Endothelial cell of umbilical vein (primary cell): ENCODE measurements at regions not wholly inside any gene's neighbourhood (a gene's known extent, or its start where the extent isn't known, plus 50 kb on each side); places are given as distances from the start of the nearest gene placed in this dataset.

ENCODE experiments used
- EZH2 ChIP-seq: IDR thresholded peaks from 2 replicates; pipeline ENCODE4 v1.6.1; 2012; ENCODE audit warnings: borderline replicate concordance, low read depth, mild to moderate bottlenecking, moderate library complexity, low read length, inconsistent platforms; ENCODE audit not compliant: severe bottlenecking
- JUN ChIP-seq: IDR thresholded peaks from 2 replicates; pipeline ENCODE4 v1.6.1; 2011; ENCODE audit warnings: borderline replicate concordance, low read depth; ENCODE audit not compliant: insufficient read length, insufficient read depth
- POLR2A ChIP-seq: IDR thresholded peaks from 2 replicates; pipeline ENCODE4 v1.6.1; 2012; ENCODE audit warnings: low read depth, mild to moderate bottlenecking, control low read depth, low read length
- TF ChIP-seq, protein P1 (sequence below), 2 donors: IDR thresholded peaks; 1 replicate in 1 of 2; 2 replicates in 1 of 2; pipeline ENCODE4 v1.5.1; 2011; ENCODE audit warnings: low read length in 2 of 2, mild to moderate bottlenecking in 2 of 2, moderate library complexity in 2 of 2, control low read depth in 1 of 2, inconsistent platforms in 1 of 2, low read depth in 1 of 2; ENCODE audit not compliant: insufficient read depth in 1 of 2; ENCODE audit errors: extremely low read depth in 1 of 2
- TF ChIP-seq, protein P2 (sequence below): IDR thresholded peaks from 2 replicates; pipeline ENCODE4 v1.6.1; 2011; ENCODE audit not compliant: insufficient read depth, insufficient read length

GRCh38 chr11:70637949-70638583, 239.7 kb downstream of the CTTN start:
- no peak for TF ChIP-seq JUN
- TF ChIP-seq, protein P1, sequence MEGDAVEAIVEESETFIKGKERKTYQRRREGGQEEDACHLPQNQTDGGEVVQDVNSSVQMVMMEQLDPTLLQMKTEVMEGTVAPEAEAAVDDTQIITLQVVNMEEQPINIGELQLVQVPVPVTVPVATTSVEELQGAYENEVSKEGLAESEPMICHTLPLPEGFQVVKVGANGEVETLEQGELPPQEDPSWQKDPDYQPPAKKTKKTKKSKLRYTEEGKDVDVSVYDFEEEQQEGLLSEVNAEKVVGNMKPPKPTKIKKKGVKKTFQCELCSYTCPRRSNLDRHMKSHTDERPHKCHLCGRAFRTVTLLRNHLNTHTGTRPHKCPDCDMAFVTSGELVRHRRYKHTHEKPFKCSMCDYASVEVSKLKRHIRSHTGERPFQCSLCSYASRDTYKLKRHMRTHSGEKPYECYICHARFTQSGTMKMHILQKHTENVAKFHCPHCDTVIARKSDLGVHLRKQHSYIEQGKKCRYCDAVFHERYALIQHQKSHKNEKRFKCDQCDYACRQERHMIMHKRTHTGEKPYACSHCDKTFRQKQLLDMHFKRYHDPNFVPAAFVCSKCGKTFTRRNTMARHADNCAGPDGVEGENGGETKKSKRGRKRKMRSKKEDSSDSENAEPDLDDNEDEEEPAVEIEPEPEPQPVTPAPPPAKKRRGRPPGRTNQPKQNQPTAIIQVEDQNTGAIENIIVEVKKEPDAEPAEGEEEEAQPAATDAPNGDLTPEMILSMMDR (IDR thresholded peaks at IDR 0.05; ENCODE audit: extremely low read depth in 1 of 2, insufficient read depth in 1 of 2, low read depth in 1 of 2, low read length in 2 of 2): no peak
- TF ChIP-seq, protein P2, sequence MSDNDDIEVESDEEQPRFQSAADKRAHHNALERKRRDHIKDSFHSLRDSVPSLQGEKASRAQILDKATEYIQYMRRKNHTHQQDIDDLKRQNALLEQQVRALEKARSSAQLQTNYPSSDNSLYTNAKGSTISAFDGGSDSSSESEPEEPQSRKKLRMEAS: no peak
- TF ChIP-seq POLR2A: no peak
- TF ChIP-seq EZH2: no peak
